CD14-positive monocyte (primary cell): ENCODE measurements at regions not wholly inside any gene's neighbourhood (a gene's known extent, or its start where the extent isn't known, plus 50 kb on each side); places are given as distances from the start of the nearest gene placed in this dataset.

Source experiments
- DNase-seq, 3 donors: peaks; one replicate each; pipeline ENCODE4 v3.0.0-alpha.2; 2011 to 2022
- H2AFZ ChIP-seq: 2 replicates; pipeline ENCODE4 v1.6.0; 2012; ENCODE audit warnings: mild to moderate bottlenecking, low read depth, low read length, inconsistent platforms; ENCODE audit not compliant: insufficient read depth, poor library complexity, severe bottlenecking
- H3K27ac ChIP-seq, 2 donors: 1 replicate in 1 of 2; 2 replicates in 1 of 2; pipeline ENCODE4 v1.5.1; 2012 to 2013; ENCODE audit warnings: low read length in 2 of 2, control low read depth in 1 of 2, inconsistent platforms in 1 of 2, low read depth in 1 of 2, mild to moderate bottlenecking in 1 of 2
- H3K27me3 ChIP-seq, 2 donors: one replicate each; pipeline versions ENCODE4 v1.6.0 to v1.6.1; 2011 to 2013; ENCODE audit warnings: low read length in 2 of 2; ENCODE audit not compliant: control insufficient read depth in 2 of 2, insufficient read depth in 2 of 2
- H3K36me3 ChIP-seq, 2 donors: replicated peaks in 1 of 2; 1 replicate in 1 of 2; 2 replicates in 1 of 2; pipeline versions ENCODE4 v1.5.1 to v1.6.1; 2012 to 2013; ENCODE audit warnings: low read length in 2 of 2, control low read depth in 1 of 2, inconsistent platforms in 1 of 2, mild to moderate bottlenecking in 1 of 2; ENCODE audit not compliant: insufficient read depth in 2 of 2, control insufficient read depth in 1 of 2
- H3K4me1 ChIP-seq, 2 donors: 1 replicate in 1 of 2; 2 replicates in 1 of 2; pipeline versions ENCODE4 v1.5.1 to v1.6.1; 2012 to 2013; ENCODE audit warnings: low read length in 2 of 2, control low read depth in 1 of 2, inconsistent platforms in 1 of 2, mild to moderate bottlenecking in 1 of 2, moderate library complexity in 1 of 2; ENCODE audit not compliant: insufficient read depth in 2 of 2, control insufficient read depth in 1 of 2
- H3K4me2 ChIP-seq: replicated peaks from 2 replicates; pipeline ENCODE3; 2012; ENCODE audit warnings: low read length, moderate library complexity, mild to moderate bottlenecking; ENCODE audit not compliant: poor library complexity, severe bottlenecking; ENCODE audit errors: extremely low read depth
- H3K4me3 ChIP-seq, 3 experiments: fragments of 200-600 bp in 1 of 3; sonication (generic) in 1 of 3; replicated peaks in 1 of 3; 1 replicate in 2 of 3; 2 replicates in 1 of 3; pipeline ENCODE4 v1.5.1; 2011 to 2013; ENCODE audit warnings: low read length in 3 of 3, mild to moderate bottlenecking in 3 of 3, control low read depth in 2 of 3, low read depth in 2 of 3, inconsistent platforms in 1 of 3, moderate library complexity in 1 of 3
- H3K79me2 ChIP-seq: 2 replicates; pipeline ENCODE4 v1.6.0; 2012; ENCODE audit warnings: mild to moderate bottlenecking, control low read depth, inconsistent platforms, low read length, moderate library complexity; ENCODE audit not compliant: insufficient read depth
- H3K9ac ChIP-seq: 2 replicates; pipeline ENCODE4 v1.6.0; 2017; ENCODE audit warnings: low read length, mild to moderate bottlenecking; ENCODE audit not compliant: insufficient read depth, poor library complexity, severe bottlenecking
- H3K9me3 ChIP-seq, 2 donors: replicated peaks in 1 of 2; 1 replicate in 1 of 2; 2 replicates in 1 of 2; pipeline versions ENCODE4 v1.5.1 to v1.6.1; 2012 to 2013; ENCODE audit warnings: low read length in 2 of 2, control low read depth in 1 of 2; ENCODE audit not compliant: control insufficient read depth in 1 of 2, insufficient read depth in 1 of 2
- H4K20me1 ChIP-seq: 2 replicates; pipeline ENCODE4 v1.6.0; 2012; ENCODE audit warnings: mild to moderate bottlenecking, low read length, control low read depth, moderate library complexity; ENCODE audit not compliant: insufficient read depth
- H3K27ac Mint-ChIP-seq, 7 donors: one replicate each; pipeline ENCODE4 v1.8.0; 2020; ENCODE audit warnings: mild to moderate bottlenecking in 7 of 7, mixed read lengths in 7 of 7, moderate library complexity in 6 of 7, inconsistent platforms in 2 of 7
- H3K27me3 Mint-ChIP-seq, 3 donors: one replicate each; pipeline ENCODE4 v1.8.0; 2021 to 2022; ENCODE audit warnings: low read depth in 3 of 3, mild to moderate bottlenecking in 3 of 3, mixed read lengths in 3 of 3, moderate library complexity in 3 of 3, inconsistent platforms in 1 of 3
- H3K36me3 Mint-ChIP-seq, 2 donors: one replicate each; pipeline ENCODE4 v1.8.0; 2020; ENCODE audit warnings: mixed read lengths in 2 of 2, inconsistent platforms in 1 of 2, mild to moderate bottlenecking in 1 of 2
- H3K4me1 Mint-ChIP-seq: one replicate; pipeline ENCODE4 v1.8.0; 2020; ENCODE audit warnings: mild to moderate bottlenecking, mixed read lengths
- H3K4me3 Mint-ChIP-seq, 2 donors: one replicate each; pipeline ENCODE4 v1.8.0; 2020; ENCODE audit warnings: mild to moderate bottlenecking in 2 of 2, mixed read lengths in 2 of 2, moderate library complexity in 1 of 2
- H3K9me3 Mint-ChIP-seq, 7 donors: one replicate each; pipeline ENCODE4 v1.8.0; 2020 to 2022; ENCODE audit warnings: mixed read lengths in 7 of 7, mild to moderate bottlenecking in 6 of 7, moderate library complexity in 6 of 7, inconsistent platforms in 2 of 7
- CTCF ChIP-seq: fragments of 200-600 bp; IDR thresholded peaks from one replicate; pipeline ENCODE4 v1.8.0; 2022; ENCODE audit warnings: antibody characterized with exemption, mild to moderate bottlenecking
- WGBS: methylation state at CpG from one replicate; pipeline ENCODE4 v1.1.5; 2013; ENCODE audit warnings: missing lambda C conversion rate; ENCODE audit not compliant: insufficient coverage; 5-methylcytosine and 5-hydroxymethylcytosine counted together
- intact Hi-C, 2 donors: fragments of 100-400 bp; cut with micrococcal nuclease; formaldehyde crosslinking; loops; one replicate each; pipeline versions ENCODE4 v1.15.0 to v1.15.1; 2023

- Histone ChIP-seq H3K4me2 (no peak overlapping the region), H3K9me3 (peaks cover 10 to 11% of the 10 kb centered on the region in 2 donors), H3K9ac (no peak overlapping the region), H3K27ac (no peak overlapping the region), H3K79me2 (no peaks in the 10 kb centered on the region), H2AFZ (no peak overlapping the region), H3K27me3 (no peaks in the 10 kb centered on the region), H3K4me1 (no peaks in the 10 kb centered on the region), H3K36me3 (no peaks in the 10 kb centered on the region), H4K20me1 (no peaks in the 10 kb centered on the region), H3K4me3 (no peak overlapping the region)
- WGBS, result no CpG with 5 or more reads among the region's 2 CpGs
- intact Hi-C loops, result no loop called here
- no peaks in the 10 kb centered on the region for H3K27me3 Mint-ChIP-seq
- H3K27ac Mint-ChIP-seq, result no peak overlapping the region
- no peak for DNase-seq
- H3K9me3 Mint-ChIP-seq, result peaks cover 5 to 20% (median 9%) of the 10 kb centered on the region in 7 donors
- H3K36me3 Mint-ChIP-seq, result no peaks in the 10 kb centered on the region
- H3K4me1 Mint-ChIP-seq, result no peaks in the 10 kb centered on the region
- TF ChIP-seq CTCF, result no peak
- H3K4me3 Mint-ChIP-seq, result no peak overlapping the region
These were observed 901.4 kb downstream of the EFNB2 start for GRCh38 chr13:105634059-105634458.

GRCh38 chr13:105630431-105630830 is 905.0 kb downstream of the EFNB2 start:
- Histone ChIP-seq H2AFZ (no peak overlapping the region), H3K4me3 (no peak overlapping the region), H3K27ac (no peak overlapping the region), H3K4me1 (no peaks in the 10 kb centered on the region), H4K20me1 (no peaks in the 10 kb centered on the region), H3K27me3 (no peaks in the 10 kb centered on the region), H3K36me3 (no peaks in the 10 kb centered on the region), H3K9me3 (peaks cover 11 to 14% of the 10 kb centered on the region in 2 donors), H3K4me2 (no peak overlapping the region), H3K9ac (no peak overlapping the region), H3K79me2 (no peaks in the 10 kb centered on the region)
- no peak for DNase-seq
- intact Hi-C loops, result no loop called here
- Mint-ChIP-seq H3K36me3 (no peaks in the 10 kb centered on the region), H3K27ac (no peak overlapping the region), H3K27me3 (no peaks in the 10 kb centered on the region), H3K4me1 (no peaks in the 10 kb centered on the region), H3K9me3 (peaks cover 7 to 21% (median 8%) of the 10 kb centered on the region in 7 donors), H3K4me3 (no peak overlapping the region)
- TF ChIP-seq CTCF, result no peak
- 97% methylated on average over 4 of the region's 6 CpGs for WGBS
